Neural cell (in vitro differentiated cells): ENCODE measurements at regions not wholly inside any gene's neighbourhood (a gene's known extent, or its start where the extent isn't known, plus 50 kb on each side); places are given as distances from the start of the nearest gene placed in this dataset.

Source experiments
- CTCF ChIP-seq: fragments of 450-650 bp; IDR thresholded peaks from 2 replicates; pipeline ENCODE4 v1.5.1; 2014; ENCODE audit warnings: antibody characterized with exemption, mild to moderate bottlenecking, moderate library complexity; ENCODE audit not compliant: poor library complexity, severe bottlenecking
- EP300 ChIP-seq: fragments of 450-650 bp; conservative IDR thresholded peaks from 2 replicates; pipeline ENCODE4 v1.6.1; 2014; ENCODE audit warnings: antibody characterized with exemption, mild to moderate bottlenecking, moderate library complexity; ENCODE audit not compliant: poor library complexity, severe bottlenecking
- EZH2 ChIP-seq: fragments of 200-600, 300-800 bp; shearing (Covaris generic), sonication (generic); IDR thresholded peaks from 2 replicates; pipeline ENCODE4 v1.6.1; 2014; ENCODE audit warnings: antibody characterized with exemption, low read length, borderline replicate concordance, mild to moderate bottlenecking; ENCODE audit not compliant: insufficient read depth, poor library complexity, severe bottlenecking

GRCh38 chr2:554444-554843 is 122.8 kb downstream of the TMEM18 start:
- TF ChIP-seq CTCF (no peak), EZH2 (no peak), EP300 (no peak)
